Loucy (cell line): ENCODE measurements at regions not wholly inside any gene's neighbourhood (a gene's known extent, or its start where the extent isn't known, plus 50 kb on each side); places are given as distances from the start of the nearest gene placed in this dataset.

Experiments
- H2AFZ ChIP-seq: fragments of 200-600 bp; sonication (generic); 2 replicates; pipeline ENCODE4 v1.6.0; 2016; ENCODE audit warnings: antibody characterized with exemption, mild to moderate bottlenecking, low read length, moderate library complexity
- H3F3A ChIP-seq: fragments of 200-600 bp; 2 replicates; pipeline ENCODE4 v1.6.0; 2016; ENCODE audit warnings: antibody characterized with exemption, low read depth, mild to moderate bottlenecking
- H3K27me3 ChIP-seq: fragments of 200-600 bp; sonication (generic); 2 replicates; pipeline ENCODE4 v1.6.1; 2014; ENCODE audit warnings: low read length, mild to moderate bottlenecking; ENCODE audit not compliant: insufficient read depth, poor library complexity, severe bottlenecking
- H3K36me3 ChIP-seq: fragments of 200-600 bp; sonication (generic); 2 replicates; pipeline ENCODE4 v1.6.1; 2016; ENCODE audit warnings: low read length; ENCODE audit not compliant: insufficient read depth
- H3K4me1 ChIP-seq: fragments of 200-600 bp; sonication (generic); 2 replicates; pipeline ENCODE4 v1.5.1; 2014; ENCODE audit warnings: low read length, mild to moderate bottlenecking; ENCODE audit not compliant: insufficient read depth, poor library complexity, severe bottlenecking
- H3K4me2 ChIP-seq: fragments of 200-600 bp; sonication (generic); 2 replicates; pipeline ENCODE4 v1.6.0; 2014; ENCODE audit warnings: antibody characterized with exemption, low read length, low read depth, mild to moderate bottlenecking; ENCODE audit not compliant: poor library complexity, severe bottlenecking
- H3K4me3 ChIP-seq: fragments of 200-600 bp; sonication (generic); 2 replicates; pipeline ENCODE4 v1.5.1; 2014; ENCODE audit warnings: low read length, mild to moderate bottlenecking, mixed read lengths; ENCODE audit not compliant: poor library complexity, severe bottlenecking
- H3K79me2 ChIP-seq: fragments of 200-600 bp; sonication (generic); 2 replicates; pipeline ENCODE4 v1.6.1; 2014; ENCODE audit warnings: low read length; ENCODE audit not compliant: insufficient read depth
- H3K9ac ChIP-seq: fragments of 200-600 bp; sonication (generic); 2 replicates; pipeline ENCODE4 v1.6.0; 2014; ENCODE audit warnings: mild to moderate bottlenecking, low read depth, low read length, moderate library complexity; ENCODE audit not compliant: poor library complexity, severe bottlenecking
- H3K9me2 ChIP-seq: fragments of 200-600 bp; sonication (generic); replicated peaks from 2 replicates; pipeline ENCODE4 v1.6.1; 2016; ENCODE audit warnings: low read depth, low read length, mixed read lengths
- H3K9me3 ChIP-seq: fragments of 200-600 bp; sonication (generic); 2 replicates; pipeline ENCODE4 v1.6.1; 2014; ENCODE audit warnings: mild to moderate bottlenecking, antibody characterized with exemption, low read length, low read depth; ENCODE audit not compliant: insufficient read depth
- H4K20me1 ChIP-seq: fragments of 200-600 bp; sonication (generic); 2 replicates; pipeline ENCODE4 v1.6.0; 2014; ENCODE audit warnings: antibody characterized with exemption, low read length, mild to moderate bottlenecking; ENCODE audit not compliant: insufficient read depth, poor library complexity, severe bottlenecking
- EZH2phosphoT487 ChIP-seq: fragments of 200-600 bp; IDR thresholded peaks from 2 replicates; pipeline ENCODE4 v1.6.1; 2018; ENCODE audit warnings: antibody characterized with exemption, mild to moderate bottlenecking, moderate library complexity, borderline replicate concordance
- TF ChIP-seq, protein P1 (sequence below): fragments of 200-600 bp; sonication (generic); conservative IDR thresholded peaks from 2 replicates; pipeline ENCODE4 v1.5.1; 2014; ENCODE audit warnings: mild to moderate bottlenecking, antibody characterized with exemption, low read length

- no peaks in the 10 kb centered on the region for H4K20me1 ChIP-seq
- no peak for TF ChIP-seq EZH2phosphoT487
- TF ChIP-seq, protein P1, sequence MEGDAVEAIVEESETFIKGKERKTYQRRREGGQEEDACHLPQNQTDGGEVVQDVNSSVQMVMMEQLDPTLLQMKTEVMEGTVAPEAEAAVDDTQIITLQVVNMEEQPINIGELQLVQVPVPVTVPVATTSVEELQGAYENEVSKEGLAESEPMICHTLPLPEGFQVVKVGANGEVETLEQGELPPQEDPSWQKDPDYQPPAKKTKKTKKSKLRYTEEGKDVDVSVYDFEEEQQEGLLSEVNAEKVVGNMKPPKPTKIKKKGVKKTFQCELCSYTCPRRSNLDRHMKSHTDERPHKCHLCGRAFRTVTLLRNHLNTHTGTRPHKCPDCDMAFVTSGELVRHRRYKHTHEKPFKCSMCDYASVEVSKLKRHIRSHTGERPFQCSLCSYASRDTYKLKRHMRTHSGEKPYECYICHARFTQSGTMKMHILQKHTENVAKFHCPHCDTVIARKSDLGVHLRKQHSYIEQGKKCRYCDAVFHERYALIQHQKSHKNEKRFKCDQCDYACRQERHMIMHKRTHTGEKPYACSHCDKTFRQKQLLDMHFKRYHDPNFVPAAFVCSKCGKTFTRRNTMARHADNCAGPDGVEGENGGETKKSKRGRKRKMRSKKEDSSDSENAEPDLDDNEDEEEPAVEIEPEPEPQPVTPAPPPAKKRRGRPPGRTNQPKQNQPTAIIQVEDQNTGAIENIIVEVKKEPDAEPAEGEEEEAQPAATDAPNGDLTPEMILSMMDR, result no peak
- no peak overlapping the region for H3K4me2 ChIP-seq
- no peak overlapping the region for H3K9ac ChIP-seq
- no peaks in the 10 kb centered on the region for H3K9me2 ChIP-seq
- H3K4me3 ChIP-seq, result no peak overlapping the region
- no peaks in the 10 kb centered on the region for H3F3A ChIP-seq
- H3K27me3 ChIP-seq, result no peaks in the 10 kb centered on the region
- no peaks in the 10 kb centered on the region for H3K9me3 ChIP-seq
- no peaks in the 10 kb centered on the region for H3K4me1 ChIP-seq
- no peaks in the 10 kb centered on the region for H3K36me3 ChIP-seq
- H3K79me2 ChIP-seq, result no peaks in the 10 kb centered on the region
- H2AFZ ChIP-seq, result no peak overlapping the region
Observed at GRCh38 chr16:86455640-86456039, 54.7 kb upstream of the FOXF1 start.

DNA sequence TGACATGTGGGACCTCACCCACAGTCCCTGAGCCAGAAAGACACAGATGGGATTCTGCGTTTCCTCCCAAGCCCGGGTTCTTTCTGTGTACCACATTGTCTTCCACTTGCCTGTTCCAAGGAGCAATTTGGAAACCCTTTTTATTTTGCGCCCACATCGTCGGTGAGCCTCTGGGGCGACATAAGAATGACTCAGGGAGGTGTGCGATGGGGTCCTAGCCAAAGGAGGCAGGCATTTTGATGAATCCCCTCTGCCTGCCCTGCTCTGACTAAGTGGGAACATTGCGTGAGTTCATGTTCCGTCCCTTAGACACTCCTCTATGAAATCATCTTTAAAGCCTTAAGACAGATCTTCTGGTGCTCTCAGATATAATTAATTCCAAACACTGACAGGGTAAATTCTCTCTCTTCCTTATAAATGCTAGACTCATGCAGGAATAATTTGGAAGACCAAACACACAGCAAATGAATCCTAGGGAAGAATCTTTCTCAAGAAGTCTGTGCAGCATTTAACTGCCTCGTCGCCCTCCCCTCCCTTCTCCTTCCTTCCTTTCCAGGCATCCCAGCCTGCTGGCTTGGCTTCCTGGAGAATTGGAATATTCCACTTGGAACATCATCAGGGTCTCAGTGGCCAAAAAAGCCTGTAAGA is 52.7 kb upstream of the FOXF1 start:
- H3K4me1 ChIP-seq, result no peaks in the 10 kb centered on the region
- H3K27me3 ChIP-seq, result no peaks in the 10 kb centered on the region
- no peak overlapping the region for H3K4me2 ChIP-seq
- H3K9ac ChIP-seq, result no peak overlapping the region
- H3F3A ChIP-seq, result no peaks in the 10 kb centered on the region
- TF ChIP-seq, protein P1, result no peak
- no peak for TF ChIP-seq EZH2phosphoT487
- no peaks in the 10 kb centered on the region for H4K20me1 ChIP-seq
- H3K9me3 ChIP-seq, result no peaks in the 10 kb centered on the region; the same call in 1 of the 2 replicates
- H3K79me2 ChIP-seq, result no peaks in the 10 kb centered on the region
- H3K4me3 ChIP-seq, result no peak overlapping the region
- H3K9me2 ChIP-seq, result no peaks in the 10 kb centered on the region
- H2AFZ ChIP-seq, result no peak overlapping the region
- H3K36me3 ChIP-seq, result no peaks in the 10 kb centered on the region

- Histone ChIP-seq H3K9ac (no peak overlapping the region), H3K79me2 (no peaks in the 10 kb centered on the region), H3K4me3 (no peak overlapping the region), H2AFZ (no peak overlapping the region), H3K9me3 (no peaks in the 10 kb centered on the region; the same call in 1 of the 2 replicates), H4K20me1 (no peaks in the 10 kb centered on the region), H3K4me2 (no peak overlapping the region), H3K36me3 (no peaks in the 10 kb centered on the region), H3K27me3 (no peaks in the 10 kb centered on the region), H3F3A (no peaks in the 10 kb centered on the region), H3K4me1 (no peaks in the 10 kb centered on the region), H3K9me2 (no peaks in the 10 kb centered on the region)
- TF ChIP-seq, protein P1, result no peak
- no peak for TF ChIP-seq EZH2phosphoT487
Observed at GRCh38 chr16:86458149-86458777, 52.1 kb upstream of the FOXF1 start.
